ENCODE measurements at regions not wholly inside any gene's neighbourhood (a gene's known extent, or its start where the extent isn't known, plus 50 kb on each side); places are given as distances from the start of the nearest gene placed in this dataset.
A peak's percentile ranks its signal among the peaks of the same experiment; 100 is the strongest.
"Not testable (repeated sequence)": the region's sequence is repeated elsewhere in the genome, so short reads cannot be mapped to it uniquely, and the experiment has no call there.

- H3K9me3 ChIP-seq (ENCODE audit: control insufficient read depth, insufficient read depth, low read depth, low read length); H2AFZ ChIP-seq (ENCODE audit: low read length); H3K4me2 ChIP-seq (ENCODE audit: extremely low read depth, insufficient read depth, low read length); H3K79me2 ChIP-seq (ENCODE audit: control insufficient read depth, insufficient read depth, low read length); H4K20me1 ChIP-seq (ENCODE audit: control insufficient read depth, extremely low read depth, insufficient read depth, low read length); H3K4me1 ChIP-seq (ENCODE audit: control insufficient read depth, extremely low read depth, insufficient read depth, low read length); H3K4me3 ChIP-seq (replicated peaks in 1 of 4; ENCODE audit: control extremely low read depth in 1 of 4, insufficient read depth in 1 of 4, low read depth in 3 of 4, low read length in 4 of 4); H3K27me3 ChIP-seq (ENCODE audit: control insufficient read depth, insufficient read depth, low read length); H3K36me3 ChIP-seq (ENCODE audit: control insufficient read depth, insufficient read depth, low read length); H3K9ac ChIP-seq (ENCODE audit: insufficient read depth, low read length); H3K27ac ChIP-seq (ENCODE audit: insufficient read depth, low read length): not testable (repeated sequence)
- DNase-seq (ENCODE audit: low read depth in 2 of 2), result peak in 1 of 2 donors; percentile 1
Measured at GRCh38 chr1:206278683-206279082, 75.3 kb downstream of the SRGAP2 start.

GRCh38 chr1:206280683-206281082 is 77.3 kb downstream of the SRGAP2 start:
- not testable (repeated sequence) for H3K27ac ChIP-seq (ENCODE audit: insufficient read depth, low read length); H3K79me2 ChIP-seq (ENCODE audit: control insufficient read depth, insufficient read depth, low read length); DNase-seq (ENCODE audit: low read depth in 2 of 2)

GRCh38 chr1:206281912-206282654 is 78.7 kb downstream of the SRGAP2 start:
- H4K20me1 ChIP-seq (ENCODE audit: control insufficient read depth, extremely low read depth, insufficient read depth, low read length); H3K36me3 ChIP-seq (ENCODE audit: control insufficient read depth, insufficient read depth, low read length); H3K27me3 ChIP-seq (ENCODE audit: control insufficient read depth, insufficient read depth, low read length); H3K4me3 ChIP-seq (replicated peaks in 1 of 4; ENCODE audit: control extremely low read depth in 1 of 4, insufficient read depth in 1 of 4, low read depth in 3 of 4, low read length in 4 of 4); H3K79me2 ChIP-seq (ENCODE audit: control insufficient read depth, insufficient read depth, low read length); H2AFZ ChIP-seq (ENCODE audit: low read length); H3K4me1 ChIP-seq (ENCODE audit: control insufficient read depth, extremely low read depth, insufficient read depth, low read length); H3K9ac ChIP-seq (ENCODE audit: insufficient read depth, low read length); DNase-seq (ENCODE audit: low read depth in 2 of 2); H3K27ac ChIP-seq (ENCODE audit: insufficient read depth, low read length); H3K4me2 ChIP-seq (ENCODE audit: extremely low read depth, insufficient read depth, low read length); H3K9me3 ChIP-seq (ENCODE audit: control insufficient read depth, insufficient read depth, low read depth, low read length): not testable (repeated sequence)

More at GRCh38 chr1:206280683-206281082, 77.3 kb downstream of the SRGAP2 start:
- H3K27me3 ChIP-seq (ENCODE audit: control insufficient read depth, insufficient read depth, low read length); H3K9ac ChIP-seq (ENCODE audit: insufficient read depth, low read length); H3K4me3 ChIP-seq (replicated peaks in 1 of 4; ENCODE audit: control extremely low read depth in 1 of 4, insufficient read depth in 1 of 4, low read depth in 3 of 4, low read length in 4 of 4); H4K20me1 ChIP-seq (ENCODE audit: control insufficient read depth, extremely low read depth, insufficient read depth, low read length); H3K4me2 ChIP-seq (ENCODE audit: extremely low read depth, insufficient read depth, low read length); H2AFZ ChIP-seq (ENCODE audit: low read length); H3K4me1 ChIP-seq (ENCODE audit: control insufficient read depth, extremely low read depth, insufficient read depth, low read length); H3K9me3 ChIP-seq (ENCODE audit: control insufficient read depth, insufficient read depth, low read depth, low read length); H3K36me3 ChIP-seq (ENCODE audit: control insufficient read depth, insufficient read depth, low read length): not testable (repeated sequence)

- H3K36me3 ChIP-seq (ENCODE audit: control insufficient read depth, insufficient read depth, low read length); H3K9me3 ChIP-seq (ENCODE audit: control insufficient read depth, insufficient read depth, low read depth, low read length); H3K27ac ChIP-seq (ENCODE audit: insufficient read depth, low read length); H3K4me2 ChIP-seq (ENCODE audit: extremely low read depth, insufficient read depth, low read length); H3K4me3 ChIP-seq (replicated peaks in 1 of 4; ENCODE audit: control extremely low read depth in 1 of 4, insufficient read depth in 1 of 4, low read depth in 3 of 4, low read length in 4 of 4); H3K4me1 ChIP-seq (ENCODE audit: control insufficient read depth, extremely low read depth, insufficient read depth, low read length); H3K79me2 ChIP-seq (ENCODE audit: control insufficient read depth, insufficient read depth, low read length); H2AFZ ChIP-seq (ENCODE audit: low read length); DNase-seq (ENCODE audit: low read depth in 2 of 2); H4K20me1 ChIP-seq (ENCODE audit: control insufficient read depth, extremely low read depth, insufficient read depth, low read length); H3K27me3 ChIP-seq (ENCODE audit: control insufficient read depth, insufficient read depth, low read length); H3K9ac ChIP-seq (ENCODE audit: insufficient read depth, low read length): not testable (repeated sequence)
Measured at GRCh38 chr1:206285024-206285960, 82.0 kb downstream of the SRGAP2 start.

- not testable (repeated sequence) for H3K9ac ChIP-seq (ENCODE audit: insufficient read depth, low read length); H3K36me3 ChIP-seq (ENCODE audit: control insufficient read depth, insufficient read depth, low read length); H3K27ac ChIP-seq (ENCODE audit: insufficient read depth, low read length); H3K79me2 ChIP-seq (ENCODE audit: control insufficient read depth, insufficient read depth, low read length); H3K4me3 ChIP-seq (replicated peaks in 1 of 4; ENCODE audit: control extremely low read depth in 1 of 4, insufficient read depth in 1 of 4, low read depth in 3 of 4, low read length in 4 of 4); H3K9me3 ChIP-seq (ENCODE audit: control insufficient read depth, insufficient read depth, low read depth, low read length); H3K27me3 ChIP-seq (ENCODE audit: control insufficient read depth, insufficient read depth, low read length); H3K4me1 ChIP-seq (ENCODE audit: control insufficient read depth, extremely low read depth, insufficient read depth, low read length); H4K20me1 ChIP-seq (ENCODE audit: control insufficient read depth, extremely low read depth, insufficient read depth, low read length); DNase-seq (ENCODE audit: low read depth in 2 of 2); H3K4me2 ChIP-seq (ENCODE audit: extremely low read depth, insufficient read depth, low read length); H2AFZ ChIP-seq (ENCODE audit: low read length)
Measured at GRCh38 chr1:206287759-206288158, 84.4 kb downstream of the SRGAP2 start.

GRCh38 chr1:206288453-206288852 is 85.1 kb downstream of the SRGAP2 start:
- H3K9ac ChIP-seq (ENCODE audit: insufficient read depth, low read length); H3K4me1 ChIP-seq (ENCODE audit: control insufficient read depth, extremely low read depth, insufficient read depth, low read length); H3K4me3 ChIP-seq (replicated peaks in 1 of 4; ENCODE audit: control extremely low read depth in 1 of 4, insufficient read depth in 1 of 4, low read depth in 3 of 4, low read length in 4 of 4); H3K27me3 ChIP-seq (ENCODE audit: control insufficient read depth, insufficient read depth, low read length); H3K79me2 ChIP-seq (ENCODE audit: control insufficient read depth, insufficient read depth, low read length); H3K9me3 ChIP-seq (ENCODE audit: control insufficient read depth, insufficient read depth, low read depth, low read length); DNase-seq (ENCODE audit: low read depth in 2 of 2); H3K4me2 ChIP-seq (ENCODE audit: extremely low read depth, insufficient read depth, low read length); H3K27ac ChIP-seq (ENCODE audit: insufficient read depth, low read length); H2AFZ ChIP-seq (ENCODE audit: low read length); H4K20me1 ChIP-seq (ENCODE audit: control insufficient read depth, extremely low read depth, insufficient read depth, low read length); H3K36me3 ChIP-seq (ENCODE audit: control insufficient read depth, insufficient read depth, low read length): not testable (repeated sequence)
